ENCODE measurements at regions not wholly inside any gene's neighbourhood (a gene's known extent, or its start where the extent isn't known, plus 50 kb on each side); places are given as distances from the start of the nearest gene placed in this dataset.

DNA sequence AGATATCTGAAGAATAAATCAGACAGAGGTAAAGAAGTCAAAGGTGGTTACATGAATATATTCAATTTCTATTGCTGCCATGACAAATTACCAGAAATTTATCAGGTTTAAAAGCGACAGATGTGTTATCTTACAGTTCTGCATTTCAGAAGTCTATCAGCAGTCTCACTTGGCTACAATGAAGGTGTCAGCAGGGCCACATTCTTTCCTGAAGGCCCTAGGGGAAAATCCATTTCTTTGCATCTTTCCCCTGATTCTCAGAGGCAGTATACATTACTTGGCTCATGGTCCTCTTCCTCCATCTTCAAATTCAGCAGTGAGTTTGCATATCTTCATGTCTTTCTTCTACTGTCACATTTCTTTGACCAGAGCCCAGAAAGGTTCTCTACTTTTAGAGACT lies 145.8 kb upstream of the GULP1 start:
- Mint-ChIP-seq H3K4me3 (no peak overlapping the region), H3K36me3 (no peaks in the 10 kb centered on the region), H3K27me3 (ENCODE audit: low read depth in 3 of 3) (no peaks in the 10 kb centered on the region), H3K9me3 (peaks cover 0 to 2% (median 0%) of the 10 kb centered on the region in 7 donors), H3K27ac (no peak overlapping the region), H3K4me1 (no peaks in the 10 kb centered on the region)
- no CpG with 5 or more reads among the region's 1 CpG for WGBS (ENCODE audit: insufficient coverage)
- TF ChIP-seq, protein P1, sequence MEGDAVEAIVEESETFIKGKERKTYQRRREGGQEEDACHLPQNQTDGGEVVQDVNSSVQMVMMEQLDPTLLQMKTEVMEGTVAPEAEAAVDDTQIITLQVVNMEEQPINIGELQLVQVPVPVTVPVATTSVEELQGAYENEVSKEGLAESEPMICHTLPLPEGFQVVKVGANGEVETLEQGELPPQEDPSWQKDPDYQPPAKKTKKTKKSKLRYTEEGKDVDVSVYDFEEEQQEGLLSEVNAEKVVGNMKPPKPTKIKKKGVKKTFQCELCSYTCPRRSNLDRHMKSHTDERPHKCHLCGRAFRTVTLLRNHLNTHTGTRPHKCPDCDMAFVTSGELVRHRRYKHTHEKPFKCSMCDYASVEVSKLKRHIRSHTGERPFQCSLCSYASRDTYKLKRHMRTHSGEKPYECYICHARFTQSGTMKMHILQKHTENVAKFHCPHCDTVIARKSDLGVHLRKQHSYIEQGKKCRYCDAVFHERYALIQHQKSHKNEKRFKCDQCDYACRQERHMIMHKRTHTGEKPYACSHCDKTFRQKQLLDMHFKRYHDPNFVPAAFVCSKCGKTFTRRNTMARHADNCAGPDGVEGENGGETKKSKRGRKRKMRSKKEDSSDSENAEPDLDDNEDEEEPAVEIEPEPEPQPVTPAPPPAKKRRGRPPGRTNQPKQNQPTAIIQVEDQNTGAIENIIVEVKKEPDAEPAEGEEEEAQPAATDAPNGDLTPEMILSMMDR (IDR thresholded peaks at IDR 0.05), result no peak
- Histone ChIP-seq H3K36me3 (replicated peaks in 1 of 2; ENCODE audit: control insufficient read depth in 1 of 2, insufficient read depth in 2 of 2, low read length in 2 of 2) (no peaks in the 10 kb centered on the region), H3K9ac (ENCODE audit: insufficient read depth, low read length, poor library complexity, severe bottlenecking) (no peak overlapping the region), H3K4me1 (ENCODE audit: control insufficient read depth in 1 of 2, insufficient read depth in 2 of 2, low read length in 2 of 2) (no peaks in the 10 kb centered on the region), H4K20me1 (ENCODE audit: insufficient read depth, low read length) (no peaks in the 10 kb centered on the region), H2AFZ (ENCODE audit: insufficient read depth, low read depth, low read length, poor library complexity, severe bottlenecking) (no peak overlapping the region), H3K9me3 (replicated peaks in 1 of 2; ENCODE audit: control insufficient read depth in 1 of 2, insufficient read depth in 1 of 2, low read length in 2 of 2) (no peaks in the 10 kb centered on the region), H3K4me3 (replicated peaks in 1 of 3; ENCODE audit: low read depth in 2 of 3, low read length in 3 of 3) (no peak overlapping the region), H3K79me2 (ENCODE audit: insufficient read depth, low read length) (no peaks in the 10 kb centered on the region), H3K27me3 (ENCODE audit: control insufficient read depth in 2 of 2, insufficient read depth in 2 of 2, low read length in 2 of 2) (no peaks in the 10 kb centered on the region), H3K4me2 (replicated peaks; ENCODE audit: extremely low read depth, low read length, poor library complexity, severe bottlenecking) (no peak overlapping the region), H3K27ac (ENCODE audit: low read depth in 1 of 2, low read length in 2 of 2) (no peak overlapping the region)
- no peak for DNase-seq
- intact Hi-C loops (cut with micrococcal nuclease), result no loop called here

DNA sequence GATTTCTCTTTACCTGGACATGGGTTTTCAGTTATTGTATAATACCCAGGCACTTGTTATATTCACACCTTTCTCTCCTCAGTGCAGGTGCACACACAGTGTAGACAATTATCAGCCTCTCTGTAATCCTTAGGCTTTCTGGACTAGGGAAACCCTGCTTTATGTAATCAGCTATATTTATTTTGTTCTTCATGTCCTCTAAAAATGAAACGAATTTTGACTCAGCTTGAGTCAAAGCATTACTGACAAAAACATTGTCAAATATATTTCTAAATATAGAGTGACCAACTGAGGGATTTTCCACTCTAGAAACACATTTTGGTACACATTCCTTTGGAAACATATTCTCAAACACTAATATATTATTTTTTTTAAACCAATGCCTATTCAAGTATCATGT lies 144.8 kb upstream of the GULP1 start:
- H2AFZ ChIP-seq (ENCODE audit: insufficient read depth, low read depth, low read length, poor library complexity, severe bottlenecking), result no peak overlapping the region
- H3K9ac ChIP-seq (ENCODE audit: insufficient read depth, low read length, poor library complexity, severe bottlenecking), result no peak overlapping the region
- no peak overlapping the region for H3K4me2 ChIP-seq (replicated peaks; ENCODE audit: extremely low read depth, low read length, poor library complexity, severe bottlenecking)
- H3K27ac Mint-ChIP-seq, result no peak overlapping the region
- WGBS (ENCODE audit: insufficient coverage), result no CpG with 5 or more reads among the region's 1 CpG
- TF ChIP-seq, protein P1 (IDR thresholded peaks at IDR 0.05), result no peak
- no peak for DNase-seq
- no peaks in the 10 kb centered on the region for H3K4me1 ChIP-seq (ENCODE audit: control insufficient read depth in 1 of 2, insufficient read depth in 2 of 2, low read length in 2 of 2)
- H3K4me3 Mint-ChIP-seq, result no peak overlapping the region
- no peak overlapping the region for H3K4me3 ChIP-seq (replicated peaks in 1 of 3; ENCODE audit: low read depth in 2 of 3, low read length in 3 of 3)
- H3K79me2 ChIP-seq (ENCODE audit: insufficient read depth, low read length), result no peaks in the 10 kb centered on the region
- no peaks in the 10 kb centered on the region for H3K36me3 ChIP-seq (replicated peaks in 1 of 2; ENCODE audit: control insufficient read depth in 1 of 2, insufficient read depth in 2 of 2, low read length in 2 of 2)
- H3K27ac ChIP-seq (ENCODE audit: low read depth in 1 of 2, low read length in 2 of 2), result no peak overlapping the region
- intact Hi-C loops (cut with micrococcal nuclease), result no loop called here
- H3K27me3 ChIP-seq (ENCODE audit: control insufficient read depth in 2 of 2, insufficient read depth in 2 of 2, low read length in 2 of 2), result no peaks in the 10 kb centered on the region
- H3K36me3 Mint-ChIP-seq, result no peaks in the 10 kb centered on the region
- H3K9me3 ChIP-seq (replicated peaks in 1 of 2; ENCODE audit: control insufficient read depth in 1 of 2, insufficient read depth in 1 of 2, low read length in 2 of 2), result no peaks in the 10 kb centered on the region
- peaks cover 0 to 2% (median 0%) of the 10 kb centered on the region in 7 donors for H3K9me3 Mint-ChIP-seq
- no peaks in the 10 kb centered on the region for H3K27me3 Mint-ChIP-seq (ENCODE audit: low read depth in 3 of 3)
- H4K20me1 ChIP-seq (ENCODE audit: insufficient read depth, low read length), result no peaks in the 10 kb centered on the region
- no peaks in the 10 kb centered on the region for H3K4me1 Mint-ChIP-seq

Data from CD14-positive monocyte (primary cell).